Panc1 (cell line): ENCODE measurements at regions not wholly inside any gene's neighbourhood (a gene's known extent, or its start where the extent isn't known, plus 50 kb on each side); places are given as distances from the start of the nearest gene placed in this dataset.

Experiments
- ATAC-seq: fragments of 200-7000 bp; cut with Tn5 transposase; 2 replicates; pipeline ENCODE4 v1.9.1; 2020; ENCODE audit warnings: mild to moderate bottlenecking, moderate library complexity
- BruUV-seq: library from RNA; stranded (reverse); fragments of 400-500 nt; replicated peaks from 2 replicates; lab custom pipeline; 2021; lab: Mats Ljungman, UMichigan
- CTCF ChIA-PET: fragments of 300-600 bp; sonication (Branson Sonifier 250); formaldehyde crosslinking; loops from one replicate; lab custom pipeline; 2022; ENCODE audit warnings: antibody characterized with exemption; lab: Charles Lee
- POLR2A ChIA-PET: fragments of 300-600 bp; sonication (Branson Sonifier 250); formaldehyde crosslinking; loops from one replicate; lab custom pipeline; 2022; ENCODE audit warnings: antibody characterized with exemption; lab: Charles Lee
- DNase-seq: peaks from one replicate; pipeline ENCODE4 v3.0.0-alpha.2; 2010; ENCODE audit warnings: low read depth, low spot score
- H3K27ac ChIP-seq: 2 replicates; pipeline ENCODE4 v1.5.1; 2011; ENCODE audit warnings: mild to moderate bottlenecking, low read length, inconsistent platforms
- H3K27me3 ChIP-seq: fragments of 200-500 bp; sonication (Bioruptor generic); 2 replicates; pipeline ENCODE4 v1.6.0; 2014; ENCODE audit warnings: low read length, inconsistent platforms; ENCODE audit not compliant: control insufficient read depth, insufficient read depth
- H3K36me3 ChIP-seq: fragments of 200-500 bp; sonication (Bioruptor generic); 2 replicates; pipeline ENCODE4 v1.5.1; 2014; ENCODE audit warnings: inconsistent platforms, mild to moderate bottlenecking, low read length, moderate library complexity; ENCODE audit not compliant: control insufficient read depth, insufficient read depth
- H3K4me1 ChIP-seq: 2 replicates; pipeline ENCODE4 v1.5.1; 2011; ENCODE audit warnings: inconsistent platforms, mild to moderate bottlenecking, low read length, moderate library complexity; ENCODE audit not compliant: control insufficient read depth, insufficient read depth
- H3K4me3 ChIP-seq, 2 experiments: 2 replicates each; pipeline ENCODE4 v1.5.1; 2011 to 2012; ENCODE audit warnings: low read depth in 2 of 2, low read length in 2 of 2, mild to moderate bottlenecking in 2 of 2, inconsistent platforms in 1 of 2, moderate library complexity in 1 of 2
- H3K9me3 ChIP-seq: fragments of 200-500 bp; sonication (Bioruptor generic); 2 replicates; pipeline ENCODE4 v1.5.1; 2014; ENCODE audit warnings: low read depth, mild to moderate bottlenecking, inconsistent platforms, low read length, moderate library complexity; ENCODE audit not compliant: control insufficient read depth, insufficient read depth
- POLR2AphosphoS5 ChIP-seq: IDR thresholded peaks from 2 replicates; pipeline ENCODE4 v1.6.1; 2012; ENCODE audit warnings: mild to moderate bottlenecking, low read depth, low read length, moderate library complexity
- SIN3A ChIP-seq: IDR thresholded peaks from 2 replicates; pipeline ENCODE4 v1.6.1; 2012; ENCODE audit warnings: low read depth, mild to moderate bottlenecking, low read length, moderate library complexity, borderline replicate concordance; ENCODE audit not compliant: insufficient read depth
- TCF7L2 ChIP-seq: IDR thresholded peaks from 2 replicates; pipeline ENCODE4 v1.6.1; 2011; ENCODE audit warnings: mild to moderate bottlenecking, low read depth, low read length, inconsistent platforms
- in situ Hi-C: cut with HindIII; loops from 2 replicates; pipeline ENCODE4 v1.10.0; 2016; ENCODE audit warnings: low sequenced_read_pairs, low pct_unique_long_range_greater_than_20kb
- intact Hi-C: fragments of 100-400 bp; cut with micrococcal nuclease; formaldehyde crosslinking; loops from one replicate; pipeline ENCODE4 v1.10.0; 2022; ENCODE audit not compliant: unreplicated experiment
- TF ChIP-seq, protein P1 (sequence below): fragments of 450-650 bp; IDR thresholded peaks from 2 replicates; pipeline ENCODE4 v1.5.1; 2017; ENCODE audit warnings: mild to moderate bottlenecking
- TF ChIP-seq, protein P2 (sequence below), 2 experiments: IDR thresholded peaks; 2 replicates each; pipeline ENCODE4 v1.6.1; 2011 to 2012; ENCODE audit warnings: low read depth in 2 of 2, control low read depth in 1 of 2, low read length in 1 of 2, mild to moderate bottlenecking in 1 of 2, moderate library complexity in 1 of 2; ENCODE audit not compliant: insufficient read depth in 1 of 2

DNA sequence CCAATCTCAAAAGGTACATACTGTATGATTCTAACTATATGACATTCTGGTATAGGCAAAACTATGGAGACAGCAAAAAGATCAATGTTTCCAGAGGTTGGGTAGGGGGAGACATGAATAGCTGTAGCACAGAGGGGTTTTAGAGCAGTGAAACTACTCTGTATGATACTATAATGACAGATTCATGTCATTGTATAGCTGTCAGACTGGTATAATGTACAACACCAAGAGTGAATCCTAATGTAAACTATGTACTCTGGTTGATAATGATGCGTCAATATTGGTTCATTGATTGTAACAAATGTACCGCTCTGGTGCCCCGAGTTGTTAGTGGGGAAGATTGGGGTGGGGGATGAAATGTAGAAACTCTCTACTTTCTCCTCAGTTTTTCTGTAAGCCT lies 172.4 kb upstream of the SPOPL start:
- in situ Hi-C loops, result no loop called here
- Histone ChIP-seq H3K4me3 (no peak overlapping the region), H3K4me1 (no peaks in the 10 kb centered on the region), H3K36me3 (no peaks in the 10 kb centered on the region), H3K27ac (no peak overlapping the region), H3K9me3 (no peaks in the 10 kb centered on the region), H3K27me3 (no peaks in the 10 kb centered on the region)
- CTCF ChIA-PET, result no interaction called here
- POLR2A ChIA-PET, result no interaction called here
- DNase-seq, result no peak
- intact Hi-C loops, result no loop called here
- BruUV-seq, result no TSS peak
- ATAC-seq, result no peak
- TF ChIP-seq, protein P1, sequence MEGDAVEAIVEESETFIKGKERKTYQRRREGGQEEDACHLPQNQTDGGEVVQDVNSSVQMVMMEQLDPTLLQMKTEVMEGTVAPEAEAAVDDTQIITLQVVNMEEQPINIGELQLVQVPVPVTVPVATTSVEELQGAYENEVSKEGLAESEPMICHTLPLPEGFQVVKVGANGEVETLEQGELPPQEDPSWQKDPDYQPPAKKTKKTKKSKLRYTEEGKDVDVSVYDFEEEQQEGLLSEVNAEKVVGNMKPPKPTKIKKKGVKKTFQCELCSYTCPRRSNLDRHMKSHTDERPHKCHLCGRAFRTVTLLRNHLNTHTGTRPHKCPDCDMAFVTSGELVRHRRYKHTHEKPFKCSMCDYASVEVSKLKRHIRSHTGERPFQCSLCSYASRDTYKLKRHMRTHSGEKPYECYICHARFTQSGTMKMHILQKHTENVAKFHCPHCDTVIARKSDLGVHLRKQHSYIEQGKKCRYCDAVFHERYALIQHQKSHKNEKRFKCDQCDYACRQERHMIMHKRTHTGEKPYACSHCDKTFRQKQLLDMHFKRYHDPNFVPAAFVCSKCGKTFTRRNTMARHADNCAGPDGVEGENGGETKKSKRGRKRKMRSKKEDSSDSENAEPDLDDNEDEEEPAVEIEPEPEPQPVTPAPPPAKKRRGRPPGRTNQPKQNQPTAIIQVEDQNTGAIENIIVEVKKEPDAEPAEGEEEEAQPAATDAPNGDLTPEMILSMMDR, result no peak
- TF ChIP-seq POLR2AphosphoS5 (no peak), TCF7L2 (no peak), SIN3A (no peak)
- TF ChIP-seq, protein P2, sequence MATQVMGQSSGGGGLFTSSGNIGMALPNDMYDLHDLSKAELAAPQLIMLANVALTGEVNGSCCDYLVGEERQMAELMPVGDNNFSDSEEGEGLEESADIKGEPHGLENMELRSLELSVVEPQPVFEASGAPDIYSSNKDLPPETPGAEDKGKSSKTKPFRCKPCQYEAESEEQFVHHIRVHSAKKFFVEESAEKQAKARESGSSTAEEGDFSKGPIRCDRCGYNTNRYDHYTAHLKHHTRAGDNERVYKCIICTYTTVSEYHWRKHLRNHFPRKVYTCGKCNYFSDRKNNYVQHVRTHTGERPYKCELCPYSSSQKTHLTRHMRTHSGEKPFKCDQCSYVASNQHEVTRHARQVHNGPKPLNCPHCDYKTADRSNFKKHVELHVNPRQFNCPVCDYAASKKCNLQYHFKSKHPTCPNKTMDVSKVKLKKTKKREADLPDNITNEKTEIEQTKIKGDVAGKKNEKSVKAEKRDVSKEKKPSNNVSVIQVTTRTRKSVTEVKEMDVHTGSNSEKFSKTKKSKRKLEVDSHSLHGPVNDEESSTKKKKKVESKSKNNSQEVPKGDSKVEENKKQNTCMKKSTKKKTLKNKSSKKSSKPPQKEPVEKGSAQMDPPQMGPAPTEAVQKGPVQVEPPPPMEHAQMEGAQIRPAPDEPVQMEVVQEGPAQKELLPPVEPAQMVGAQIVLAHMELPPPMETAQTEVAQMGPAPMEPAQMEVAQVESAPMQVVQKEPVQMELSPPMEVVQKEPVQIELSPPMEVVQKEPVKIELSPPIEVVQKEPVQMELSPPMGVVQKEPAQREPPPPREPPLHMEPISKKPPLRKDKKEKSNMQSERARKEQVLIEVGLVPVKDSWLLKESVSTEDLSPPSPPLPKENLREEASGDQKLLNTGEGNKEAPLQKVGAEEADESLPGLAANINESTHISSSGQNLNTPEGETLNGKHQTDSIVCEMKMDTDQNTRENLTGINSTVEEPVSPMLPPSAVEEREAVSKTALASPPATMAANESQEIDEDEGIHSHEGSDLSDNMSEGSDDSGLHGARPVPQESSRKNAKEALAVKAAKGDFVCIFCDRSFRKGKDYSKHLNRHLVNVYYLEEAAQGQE (IDR thresholded peaks at IDR 0.05; ENCODE audit: insufficient read depth in 1 of 2, low read depth in 2 of 2, low read length in 1 of 2), result no peak

DNA sequence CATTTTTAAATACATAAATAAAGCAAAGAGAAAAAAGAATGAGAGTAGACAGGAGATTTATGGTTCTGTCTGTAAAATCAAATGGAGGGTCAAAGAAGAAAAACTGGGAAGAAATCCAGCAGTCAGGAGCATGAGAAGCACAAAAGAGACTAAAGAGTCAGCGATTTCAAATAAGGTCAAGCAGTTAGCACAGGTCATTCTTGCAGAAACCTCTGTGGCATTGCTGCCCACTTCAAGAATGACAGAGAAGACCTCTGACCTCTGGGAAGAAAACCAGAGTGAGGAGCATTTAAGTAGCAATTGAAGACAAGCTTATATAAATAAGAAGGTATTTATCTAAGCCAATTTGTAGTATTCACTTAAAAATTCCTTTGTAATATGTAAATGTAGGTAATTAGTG lies 172.0 kb upstream of the SPOPL start:
- Histone ChIP-seq H3K27ac (no peak overlapping the region), H3K9me3 (no peaks in the 10 kb centered on the region), H3K36me3 (no peaks in the 10 kb centered on the region), H3K4me1 (no peaks in the 10 kb centered on the region), H3K4me3 (no peak overlapping the region), H3K27me3 (no peaks in the 10 kb centered on the region)
- ChIA-PET POLR2A (no interaction called here), CTCF (no interaction called here)
- TF ChIP-seq POLR2AphosphoS5 (no peak), TCF7L2 (no peak), SIN3A (no peak)
- TF ChIP-seq, protein P1, result no peak
- TF ChIP-seq, protein P2 (IDR thresholded peaks at IDR 0.05; ENCODE audit: insufficient read depth in 1 of 2, low read depth in 2 of 2, low read length in 1 of 2), result no peak
- intact Hi-C loops, result no loop called here
- ATAC-seq (no peak), DNase-seq (no peak)
- no TSS peak for BruUV-seq
- in situ Hi-C loops, result no loop called here
